B cell (primary cell): ENCODE measurements at regions not wholly inside any gene's neighbourhood (a gene's known extent, or its start where the extent isn't known, plus 50 kb on each side); places are given as distances from the start of the nearest gene placed in this dataset.

Source experiments
- CTCF ChIP-seq: fragments of 200-600 bp; IDR thresholded peaks from one replicate; pipeline ENCODE4 v1.8.0; 2022; ENCODE audit warnings: antibody characterized with exemption, mild to moderate bottlenecking
- EZH2 ChIP-seq: IDR thresholded peaks from 2 replicates; pipeline ENCODE4 v1.6.1; 2012; ENCODE audit warnings: borderline replicate concordance, low read depth, mild to moderate bottlenecking, moderate library complexity, low read length; ENCODE audit not compliant: insufficient read depth, poor library complexity, severe bottlenecking

- TF ChIP-seq CTCF: no peak
- TF ChIP-seq EZH2: no peak
Measured at GRCh38 chr12:45615268-45615667, 114.2 kb upstream of the ARID2 start.
